ENCODE measurements at regions not wholly inside any gene's neighbourhood (a gene's known extent, or its start where the extent isn't known, plus 50 kb on each side); places are given as distances from the start of the nearest gene placed in this dataset.

GRCh38 chr13:72164811-72165210 is 297.8 kb upstream of the DACH1 start:
- WGBS, 2 donors = 51 to 81% methylated on average over 1 of the region's 1 CpG
- Histone ChIP-seq H3K4me1 (ENCODE audit: control insufficient read depth in 2 of 2, insufficient read depth in 2 of 2, low read length in 1 of 2) (no peaks in the 10 kb centered on the region), H3K27ac (ENCODE audit: low read depth in 2 of 2, low read length in 1 of 2) (no peak overlapping the region), H3K4me3 (ENCODE audit: low read depth in 1 of 2, low read length in 2 of 2) (no peak overlapping the region), H3K36me3 (ENCODE audit: control insufficient read depth in 2 of 2, insufficient read depth in 2 of 2, low read length in 1 of 2) (no peaks in the 10 kb centered on the region), H3K27me3 (ENCODE audit: control insufficient read depth in 1 of 2, insufficient read depth in 2 of 2, low read length in 2 of 2) (no peaks in the 10 kb centered on the region), H3K9me3 (ENCODE audit: control insufficient read depth in 2 of 2, insufficient read depth in 1 of 2, low read depth in 1 of 2, low read length in 1 of 2) (no peaks in the 10 kb centered on the region)

GRCh38 chr13:72163678-72164077 is 296.7 kb upstream of the DACH1 start:
- no peaks in the 10 kb centered on the region for H3K4me1 ChIP-seq (ENCODE audit: control insufficient read depth in 2 of 2, insufficient read depth in 2 of 2, low read length in 1 of 2)
- no peaks in the 10 kb centered on the region for H3K9me3 ChIP-seq (ENCODE audit: control insufficient read depth in 2 of 2, insufficient read depth in 1 of 2, low read depth in 1 of 2, low read length in 1 of 2)
- no peaks in the 10 kb centered on the region for H3K27me3 ChIP-seq (ENCODE audit: control insufficient read depth in 1 of 2, insufficient read depth in 2 of 2, low read length in 2 of 2)
- 64 to 74% methylated on average over 4 of the region's 4 CpGs for WGBS, 2 donors
- H3K4me3 ChIP-seq (ENCODE audit: low read depth in 1 of 2, low read length in 2 of 2) = no peak overlapping the region
- no peaks in the 10 kb centered on the region for H3K36me3 ChIP-seq (ENCODE audit: control insufficient read depth in 2 of 2, insufficient read depth in 2 of 2, low read length in 1 of 2)
- H3K27ac ChIP-seq (ENCODE audit: low read depth in 2 of 2, low read length in 1 of 2) = no peak overlapping the region

- WGBS, 2 donors = 75 to 80% methylated on average over 5 of the region's 5 CpGs
- Histone ChIP-seq H3K9me3 (ENCODE audit: control insufficient read depth in 2 of 2, insufficient read depth in 1 of 2, low read depth in 1 of 2, low read length in 1 of 2) (no peaks in the 10 kb centered on the region), H3K4me3 (ENCODE audit: low read depth in 1 of 2, low read length in 2 of 2) (no peak overlapping the region), H3K36me3 (ENCODE audit: control insufficient read depth in 2 of 2, insufficient read depth in 2 of 2, low read length in 1 of 2) (no peaks in the 10 kb centered on the region), H3K27me3 (ENCODE audit: control insufficient read depth in 1 of 2, insufficient read depth in 2 of 2, low read length in 2 of 2) (no peaks in the 10 kb centered on the region), H3K27ac (ENCODE audit: low read depth in 2 of 2, low read length in 1 of 2) (no peak overlapping the region), H3K4me1 (ENCODE audit: control insufficient read depth in 2 of 2, insufficient read depth in 2 of 2, low read length in 1 of 2) (no peaks in the 10 kb centered on the region)
Observed at GRCh38 chr13:72160977-72161376, 294.0 kb upstream of the DACH1 start.

GRCh38 chr13:72156760-72157159 is 289.8 kb upstream of the DACH1 start:
- Histone ChIP-seq H3K27me3 (ENCODE audit: control insufficient read depth in 1 of 2, insufficient read depth in 2 of 2, low read length in 2 of 2) (no peaks in the 10 kb centered on the region), H3K27ac (ENCODE audit: low read depth in 2 of 2, low read length in 1 of 2) (no peak overlapping the region), H3K9me3 (ENCODE audit: control insufficient read depth in 2 of 2, insufficient read depth in 1 of 2, low read depth in 1 of 2, low read length in 1 of 2) (no peaks in the 10 kb centered on the region), H3K36me3 (ENCODE audit: control insufficient read depth in 2 of 2, insufficient read depth in 2 of 2, low read length in 1 of 2) (no peaks in the 10 kb centered on the region), H3K4me3 (ENCODE audit: low read depth in 1 of 2, low read length in 2 of 2) (no peak overlapping the region), H3K4me1 (ENCODE audit: control insufficient read depth in 2 of 2, insufficient read depth in 2 of 2, low read length in 1 of 2) (no peaks in the 10 kb centered on the region)

GRCh38 chr13:72153272-72153671 is 286.3 kb upstream of the DACH1 start:
- no peak overlapping the region for H3K27ac ChIP-seq (ENCODE audit: low read depth in 2 of 2, low read length in 1 of 2)
- no peak overlapping the region for H3K4me3 ChIP-seq (ENCODE audit: low read depth in 1 of 2, low read length in 2 of 2)
- 86 to 87% methylated on average over 1 of the region's 1 CpG for whole genome bisulfite sequencing, 2 donors
- H3K9me3 ChIP-seq (ENCODE audit: control insufficient read depth in 2 of 2, insufficient read depth in 1 of 2, low read depth in 1 of 2, low read length in 1 of 2) = no peaks in the 10 kb centered on the region
- no peaks in the 10 kb centered on the region for H3K36me3 ChIP-seq (ENCODE audit: control insufficient read depth in 2 of 2, insufficient read depth in 2 of 2, low read length in 1 of 2)
- no peaks in the 10 kb centered on the region for H3K4me1 ChIP-seq (ENCODE audit: control insufficient read depth in 2 of 2, insufficient read depth in 2 of 2, low read length in 1 of 2)
- no peaks in the 10 kb centered on the region for H3K27me3 ChIP-seq (ENCODE audit: control insufficient read depth in 1 of 2, insufficient read depth in 2 of 2, low read length in 2 of 2)

GRCh38 chr13:72151241-72151640 is 284.2 kb upstream of the DACH1 start:
- 34 to 52% methylated on average over 2 of the region's 2 CpGs for WGBS, 2 donors
- Histone ChIP-seq H3K4me1 (ENCODE audit: control insufficient read depth in 2 of 2, insufficient read depth in 2 of 2, low read length in 1 of 2) (no peaks in the 10 kb centered on the region), H3K36me3 (ENCODE audit: control insufficient read depth in 2 of 2, insufficient read depth in 2 of 2, low read length in 1 of 2) (no peaks in the 10 kb centered on the region), H3K4me3 (ENCODE audit: low read depth in 1 of 2, low read length in 2 of 2) (no peak overlapping the region), H3K27me3 (ENCODE audit: control insufficient read depth in 1 of 2, insufficient read depth in 2 of 2, low read length in 2 of 2) (no peaks in the 10 kb centered on the region), H3K9me3 (ENCODE audit: control insufficient read depth in 2 of 2, insufficient read depth in 1 of 2, low read depth in 1 of 2, low read length in 1 of 2) (no peaks in the 10 kb centered on the region), H3K27ac (ENCODE audit: low read depth in 2 of 2, low read length in 1 of 2) (no peak overlapping the region)

- Histone ChIP-seq H3K27ac (ENCODE audit: low read depth in 2 of 2, low read length in 1 of 2) (no peak overlapping the region), H3K4me3 (ENCODE audit: low read depth in 1 of 2, low read length in 2 of 2) (no peak overlapping the region), H3K4me1 (ENCODE audit: control insufficient read depth in 2 of 2, insufficient read depth in 2 of 2, low read length in 1 of 2) (no peaks in the 10 kb centered on the region), H3K27me3 (ENCODE audit: control insufficient read depth in 1 of 2, insufficient read depth in 2 of 2, low read length in 2 of 2) (no peaks in the 10 kb centered on the region), H3K9me3 (ENCODE audit: control insufficient read depth in 2 of 2, insufficient read depth in 1 of 2, low read depth in 1 of 2, low read length in 1 of 2) (no peaks in the 10 kb centered on the region), H3K36me3 (ENCODE audit: control insufficient read depth in 2 of 2, insufficient read depth in 2 of 2, low read length in 1 of 2) (no peaks in the 10 kb centered on the region)
- 90 to 92% methylated on average over 3 of the region's 3 CpGs for WGBS, 2 donors
Observed at GRCh38 chr13:72150502-72150901, 283.5 kb upstream of the DACH1 start.

GRCh38 chr13:72149701-72150100 is 282.7 kb upstream of the DACH1 start:
- no peaks in the 10 kb centered on the region for H3K9me3 ChIP-seq (ENCODE audit: control insufficient read depth in 2 of 2, insufficient read depth in 1 of 2, low read depth in 1 of 2, low read length in 1 of 2)
- no peak overlapping the region for H3K27ac ChIP-seq (ENCODE audit: low read depth in 2 of 2, low read length in 1 of 2)
- no peak overlapping the region for H3K4me3 ChIP-seq (ENCODE audit: low read depth in 1 of 2, low read length in 2 of 2)
- no peaks in the 10 kb centered on the region for H3K27me3 ChIP-seq (ENCODE audit: control insufficient read depth in 1 of 2, insufficient read depth in 2 of 2, low read length in 2 of 2)
- no peaks in the 10 kb centered on the region for H3K36me3 ChIP-seq (ENCODE audit: control insufficient read depth in 2 of 2, insufficient read depth in 2 of 2, low read length in 1 of 2)
- H3K4me1 ChIP-seq (ENCODE audit: control insufficient read depth in 2 of 2, insufficient read depth in 2 of 2, low read length in 1 of 2) = no peaks in the 10 kb centered on the region

- H3K9me3 ChIP-seq (ENCODE audit: control insufficient read depth in 2 of 2, insufficient read depth in 1 of 2, low read depth in 1 of 2, low read length in 1 of 2) = no peaks in the 10 kb centered on the region
- no peaks in the 10 kb centered on the region for H3K36me3 ChIP-seq (ENCODE audit: control insufficient read depth in 2 of 2, insufficient read depth in 2 of 2, low read length in 1 of 2)
- H3K27me3 ChIP-seq (ENCODE audit: control insufficient read depth in 1 of 2, insufficient read depth in 2 of 2, low read length in 2 of 2) = no peaks in the 10 kb centered on the region
- no peaks in the 10 kb centered on the region for H3K4me1 ChIP-seq (ENCODE audit: control insufficient read depth in 2 of 2, insufficient read depth in 2 of 2, low read length in 1 of 2)
- H3K27ac ChIP-seq (ENCODE audit: low read depth in 2 of 2, low read length in 1 of 2) = no peak overlapping the region
- no peak overlapping the region for H3K4me3 ChIP-seq (ENCODE audit: low read depth in 1 of 2, low read length in 2 of 2)
- 69 to 71% methylated on average over 5 of the region's 5 CpGs for WGBS, 2 donors
Observed at GRCh38 chr13:72146816-72147215, 279.8 kb upstream of the DACH1 start.

GRCh38 chr13:72145383-72145782 is 278.4 kb upstream of the DACH1 start:
- H3K9me3 ChIP-seq (ENCODE audit: control insufficient read depth in 2 of 2, insufficient read depth in 1 of 2, low read depth in 1 of 2, low read length in 1 of 2) = no peaks in the 10 kb centered on the region
- 68 to 77% methylated on average over 2 of the region's 2 CpGs for WGBS, 2 donors
- H3K27me3 ChIP-seq (ENCODE audit: control insufficient read depth in 1 of 2, insufficient read depth in 2 of 2, low read length in 2 of 2) = no peaks in the 10 kb centered on the region
- H3K36me3 ChIP-seq (ENCODE audit: control insufficient read depth in 2 of 2, insufficient read depth in 2 of 2, low read length in 1 of 2) = no peaks in the 10 kb centered on the region
- H3K27ac ChIP-seq (ENCODE audit: low read depth in 2 of 2, low read length in 1 of 2) = no peak overlapping the region
- no peak overlapping the region for H3K4me3 ChIP-seq (ENCODE audit: low read depth in 1 of 2, low read length in 2 of 2)
- H3K4me1 ChIP-seq (ENCODE audit: control insufficient read depth in 2 of 2, insufficient read depth in 2 of 2, low read length in 1 of 2) = no peaks in the 10 kb centered on the region
